Nephron (organoid): ENCODE measurements at regions not wholly inside any gene's neighbourhood (a gene's known extent, or its start where the extent isn't known, plus 50 kb on each side); places are given as distances from the start of the nearest gene placed in this dataset.
A peak's percentile ranks its signal among the peaks of the same experiment; 100 is the strongest.

Experiments
- H3K27ac Mint-ChIP-seq, 3 experiments: 2 replicates each; pipeline ENCODE4 v1.8.0; 2020; ENCODE audit warnings: mixed read lengths in 3 of 3, mild to moderate bottlenecking in 2 of 3, moderate library complexity in 1 of 3
- H3K27me3 Mint-ChIP-seq: 2 replicates; pipeline ENCODE4 v1.8.0; 2021; ENCODE audit warnings: low read depth, mild to moderate bottlenecking, moderate library complexity, mixed read lengths
- H3K36me3 Mint-ChIP-seq: 2 replicates; pipeline ENCODE4 v1.8.0; 2020; ENCODE audit warnings: low read depth, mixed read lengths
- H3K4me1 Mint-ChIP-seq: 2 replicates; pipeline ENCODE4 v1.8.0; 2020; ENCODE audit warnings: mixed read lengths
- H3K4me3 Mint-ChIP-seq, 3 experiments: 2 replicates each; pipeline ENCODE4 v1.8.0; 2020; ENCODE audit warnings: mild to moderate bottlenecking in 3 of 3, mixed read lengths in 3 of 3, moderate library complexity in 2 of 3
- H3K9me3 Mint-ChIP-seq: 2 replicates; pipeline ENCODE4 v1.8.0; 2020; ENCODE audit warnings: mixed read lengths
- TF ChIP-seq, protein P1 (sequence below), 3 experiments: fragments of 200-600 bp; sonication (generic); IDR thresholded peaks; one replicate each; pipeline ENCODE4 v1.5.0; 2021; ENCODE audit warnings: antibody characterized with exemption in 3 of 3; ENCODE audit not compliant: unreplicated experiment in 3 of 3

DNA sequence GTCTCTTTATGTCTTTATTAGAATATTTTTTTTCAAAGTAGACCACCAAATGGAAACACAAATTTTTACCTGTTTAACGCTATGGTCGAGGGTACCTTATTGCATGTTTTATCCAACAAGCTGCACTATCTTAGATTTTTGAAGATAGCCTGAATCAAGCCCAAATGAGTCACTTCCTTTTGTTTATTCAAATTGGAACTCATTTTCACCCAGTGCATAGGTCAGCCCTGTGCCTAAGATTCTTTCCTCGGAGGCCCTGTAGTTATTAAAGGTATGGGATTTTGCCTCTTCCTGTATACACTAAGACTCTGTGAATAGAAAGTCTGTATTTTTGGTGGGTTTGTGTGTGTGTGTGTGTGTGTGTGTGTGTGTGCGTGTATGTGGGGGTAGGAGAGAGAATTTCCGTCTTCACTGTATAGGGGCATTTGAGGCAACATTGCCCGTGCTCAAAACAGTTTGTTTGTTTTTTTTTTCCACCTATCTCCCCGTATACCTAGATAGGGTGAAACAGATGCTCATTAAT is 358.0 kb upstream of the CADM2 start:
- Mint-ChIP-seq H3K27me3 (no peaks in the 10 kb centered on the region), H3K27ac (peak overlapping the region in 1 of 3 experiments; percentile 51), H3K9me3 (peaks cover 4% of the 10 kb centered on the region), H3K4me1 (peaks cover 15% of the 10 kb centered on the region), H3K36me3 (no peaks in the 10 kb centered on the region), H3K4me3 (no peak overlapping the region)
- TF ChIP-seq, protein P1, sequence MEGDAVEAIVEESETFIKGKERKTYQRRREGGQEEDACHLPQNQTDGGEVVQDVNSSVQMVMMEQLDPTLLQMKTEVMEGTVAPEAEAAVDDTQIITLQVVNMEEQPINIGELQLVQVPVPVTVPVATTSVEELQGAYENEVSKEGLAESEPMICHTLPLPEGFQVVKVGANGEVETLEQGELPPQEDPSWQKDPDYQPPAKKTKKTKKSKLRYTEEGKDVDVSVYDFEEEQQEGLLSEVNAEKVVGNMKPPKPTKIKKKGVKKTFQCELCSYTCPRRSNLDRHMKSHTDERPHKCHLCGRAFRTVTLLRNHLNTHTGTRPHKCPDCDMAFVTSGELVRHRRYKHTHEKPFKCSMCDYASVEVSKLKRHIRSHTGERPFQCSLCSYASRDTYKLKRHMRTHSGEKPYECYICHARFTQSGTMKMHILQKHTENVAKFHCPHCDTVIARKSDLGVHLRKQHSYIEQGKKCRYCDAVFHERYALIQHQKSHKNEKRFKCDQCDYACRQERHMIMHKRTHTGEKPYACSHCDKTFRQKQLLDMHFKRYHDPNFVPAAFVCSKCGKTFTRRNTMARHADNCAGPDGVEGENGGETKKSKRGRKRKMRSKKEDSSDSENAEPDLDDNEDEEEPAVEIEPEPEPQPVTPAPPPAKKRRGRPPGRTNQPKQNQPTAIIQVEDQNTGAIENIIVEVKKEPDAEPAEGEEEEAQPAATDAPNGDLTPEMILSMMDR (IDR thresholded peaks at IDR 0.05; ENCODE audit: unreplicated experiment in 3 of 3): no peak

DNA sequence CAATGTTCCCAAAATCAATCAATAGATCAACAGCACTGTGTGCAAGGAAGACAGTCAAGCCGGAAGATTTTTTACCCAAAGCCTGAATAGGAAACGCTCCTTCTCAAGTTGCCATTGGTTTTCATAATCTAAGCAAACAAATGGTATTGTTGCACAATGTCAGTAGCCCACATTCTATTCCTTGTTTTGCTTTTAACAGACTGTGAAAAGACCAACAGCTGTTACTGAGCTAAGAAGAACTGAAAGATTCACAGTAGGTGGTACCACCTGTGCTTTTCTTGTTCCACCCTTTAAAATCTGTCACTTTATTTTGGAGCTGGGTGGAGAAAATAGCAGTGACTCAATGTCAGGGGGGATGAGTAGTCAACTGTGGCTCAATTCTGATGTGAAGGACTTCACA is 357.5 kb upstream of the CADM2 start:
- no peaks in the 10 kb centered on the region for H3K36me3 Mint-ChIP-seq
- H3K27me3 Mint-ChIP-seq: no peaks in the 10 kb centered on the region
- peaks cover 4% of the 10 kb centered on the region for H3K9me3 Mint-ChIP-seq
- H3K4me1 Mint-ChIP-seq: peaks cover 15% of the 10 kb centered on the region
- TF ChIP-seq, protein P1 (IDR thresholded peaks at IDR 0.05; ENCODE audit: unreplicated experiment in 3 of 3): no peak
- H3K27ac Mint-ChIP-seq: peak overlapping the region in 2 of 3 experiments; percentile 35 to 42
- no peak overlapping the region for H3K4me3 Mint-ChIP-seq

DNA sequence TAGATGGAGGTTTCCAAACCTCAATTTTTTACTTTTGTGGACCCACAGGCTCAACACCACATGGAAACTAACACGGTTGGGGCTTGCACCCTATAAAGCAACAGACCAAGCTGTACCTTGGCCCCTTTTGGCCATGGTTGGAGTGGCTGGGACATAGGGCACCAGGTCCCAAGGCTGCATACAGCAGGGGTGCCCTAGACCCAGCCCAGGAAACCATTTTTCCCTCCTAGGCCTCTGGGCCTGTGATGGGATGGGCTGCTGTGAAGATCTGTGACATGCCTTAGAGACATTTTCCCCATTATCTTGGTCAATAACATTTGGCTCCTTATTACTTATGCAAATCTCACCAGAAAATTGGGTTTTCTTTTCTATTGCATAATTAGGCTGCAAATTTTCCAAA is 337.0 kb upstream of the CADM2 start:
- Mint-ChIP-seq H3K27ac (no peak overlapping the region), H3K36me3 (no peaks in the 10 kb centered on the region), H3K4me3 (no peak overlapping the region), H3K27me3 (no peaks in the 10 kb centered on the region), H3K4me1 (no peaks in the 10 kb centered on the region), H3K9me3 (peaks cover 8% of the 10 kb centered on the region)
- TF ChIP-seq, protein P1 (IDR thresholded peaks at IDR 0.05; ENCODE audit: unreplicated experiment in 3 of 3): no peak

DNA sequence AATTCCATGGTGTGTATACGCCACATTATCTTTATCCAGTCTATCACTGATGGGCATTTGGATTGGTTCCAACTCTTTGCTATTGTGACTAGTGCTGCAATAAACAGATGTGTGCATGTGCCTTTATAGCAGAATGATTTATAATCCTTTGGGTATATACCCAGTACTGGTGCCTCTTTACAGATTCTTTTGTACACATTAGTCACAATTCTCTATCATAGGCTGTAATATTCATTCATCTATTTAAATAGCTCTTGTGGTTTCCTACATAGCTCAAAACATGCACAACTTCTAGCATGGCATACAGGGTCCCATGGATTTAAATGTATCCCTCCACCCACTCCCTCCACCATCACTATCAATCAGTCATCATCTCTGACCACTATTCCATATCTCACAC is 324.1 kb upstream of the CADM2 start:
- no peaks in the 10 kb centered on the region for H3K36me3 Mint-ChIP-seq
- no peak overlapping the region for H3K4me3 Mint-ChIP-seq
- H3K9me3 Mint-ChIP-seq: peaks cover 3% of the 10 kb centered on the region
- no peak overlapping the region for H3K27ac Mint-ChIP-seq
- H3K27me3 Mint-ChIP-seq: no peaks in the 10 kb centered on the region
- TF ChIP-seq, protein P1 (IDR thresholded peaks at IDR 0.05; ENCODE audit: unreplicated experiment in 3 of 3): no peak
- no peaks in the 10 kb centered on the region for H3K4me1 Mint-ChIP-seq

DNA sequence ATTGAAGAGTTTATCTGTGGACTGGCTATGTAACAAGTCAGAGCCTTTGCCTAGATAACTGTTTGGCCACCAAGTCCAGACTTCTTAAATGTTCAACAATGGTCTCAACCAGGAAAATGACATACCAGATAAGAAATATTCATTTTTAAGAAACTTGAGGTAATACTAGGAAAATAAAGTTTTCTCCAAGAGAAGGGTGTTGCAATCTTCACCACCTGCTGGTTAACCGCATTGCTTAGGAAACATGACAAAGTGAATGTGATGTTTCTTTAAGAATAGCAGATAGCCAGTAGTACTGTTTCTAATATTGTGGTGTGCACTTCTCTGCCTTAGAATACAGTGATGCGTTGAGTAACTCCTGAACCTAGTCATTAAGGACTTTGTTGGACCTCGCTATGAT is 321.5 kb upstream of the CADM2 start:
- Mint-ChIP-seq H3K27me3 (no peaks in the 10 kb centered on the region), H3K36me3 (no peaks in the 10 kb centered on the region), H3K9me3 (peaks cover 3% of the 10 kb centered on the region)

DNA sequence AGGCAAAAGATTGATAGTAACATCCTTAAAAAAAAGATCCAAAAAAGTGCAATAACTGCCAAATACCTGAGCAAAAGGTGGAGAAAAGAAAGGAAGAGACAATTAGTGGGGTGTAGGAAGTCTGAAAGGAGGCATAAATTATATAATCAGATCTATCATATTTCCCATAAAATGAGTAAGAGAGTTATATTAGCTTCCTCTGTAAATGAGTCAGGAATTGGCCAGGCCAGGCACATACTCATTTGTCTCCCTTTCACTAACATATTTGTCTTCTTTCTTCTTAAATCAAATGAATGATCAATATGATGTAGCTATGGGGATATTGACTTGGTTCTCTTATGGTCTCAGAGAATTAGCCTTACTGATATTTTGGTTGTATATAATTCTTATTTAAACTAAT is 292.3 kb upstream of the CADM2 start:
- Mint-ChIP-seq H3K27ac (no peak overlapping the region), H3K36me3 (no peaks in the 10 kb centered on the region)

More for the DNA sequence above, 321.5 kb upstream of the CADM2 start:
- no peaks in the 10 kb centered on the region for H3K4me1 Mint-ChIP-seq
- H3K4me3 Mint-ChIP-seq: no peak overlapping the region
- TF ChIP-seq, protein P1 (IDR thresholded peaks at IDR 0.05; ENCODE audit: unreplicated experiment in 3 of 3): no peak
- no peak overlapping the region for H3K27ac Mint-ChIP-seq

More for the DNA sequence above, 292.3 kb upstream of the CADM2 start:
- TF ChIP-seq, protein P1 (IDR thresholded peaks at IDR 0.05; ENCODE audit: unreplicated experiment in 3 of 3): no peak
- Mint-ChIP-seq H3K9me3 (peaks cover 2% of the 10 kb centered on the region), H3K4me3 (no peak overlapping the region), H3K27me3 (no peaks in the 10 kb centered on the region), H3K4me1 (no peaks in the 10 kb centered on the region)
